Gastroesophageal sphincter (tissue), 3 donors: ENCODE measurements at regions not wholly inside any gene's neighbourhood (a gene's known extent, or its start where the extent isn't known, plus 50 kb on each side); places are given as distances from the start of the nearest gene placed in this dataset.

Experiments
- CTCF ChIP-seq, 4 experiments: fragments of 200-600 bp in 2 of 4; fragments of 450-650 bp in 2 of 4; sonication (generic) in 1 of 4; IDR thresholded peaks; one replicate each; pipeline ENCODE4 v1.5.1; 2017 to 2019; ENCODE audit warnings: antibody characterized with exemption in 4 of 4, mild to moderate bottlenecking in 2 of 4, moderate library complexity in 2 of 4
- EP300 ChIP-seq: sonication (generic); formaldehyde crosslinking; IDR thresholded peaks from one replicate; pipeline ENCODE4 v1.6.1; 2017; ENCODE audit warnings: antibody characterized with exemption, mild to moderate bottlenecking
- POLR2A ChIP-seq, 2 donors: fragments of 450-650 bp; IDR thresholded peaks; one replicate each; pipeline ENCODE4 v1.6.1; 2017; ENCODE audit warnings: antibody characterized with exemption in 2 of 2, mild to moderate bottlenecking in 2 of 2, moderate library complexity in 1 of 2
- POLR2AphosphoS5 ChIP-seq: sonication (generic); formaldehyde crosslinking; IDR thresholded peaks from one replicate; pipeline ENCODE4 v1.6.1; 2017; ENCODE audit warnings: antibody characterized with exemption

GRCh38 chr5:88661806-88662207 is 221.2 kb downstream of the MEF2C start:
- no peak for TF ChIP-seq CTCF (IDR thresholded peaks at IDR 0.05)
- no peak for TF ChIP-seq EP300
- TF ChIP-seq POLR2AphosphoS5 = no peak
- no peak for TF ChIP-seq POLR2A (IDR thresholded peaks at IDR 0.05)
